GM23338 (cell line): ENCODE measurements at regions not wholly inside any gene's neighbourhood (a gene's known extent, or its start where the extent isn't known, plus 50 kb on each side); places are given as distances from the start of the nearest gene placed in this dataset.

ENCODE experiments used
- ATAC-seq: fragments of 200-7000 bp; cut with Tn5 transposase; 3 replicates; pipeline ENCODE4 v1.9.1; 2020
- DNase-seq: peaks from one replicate; pipeline ENCODE4 v3.0.0-alpha.2; 2015; ENCODE audit warnings: low spot score
- H2AFZ ChIP-seq: fragments of 200-600 bp; sonication (generic); 2 replicates; pipeline ENCODE4 v1.8.0; 2016; ENCODE audit warnings: antibody characterized with exemption, mild to moderate bottlenecking, moderate library complexity
- H3F3A ChIP-seq: fragments of 200-600 bp; sonication (generic); replicated peaks from 2 replicates; pipeline ENCODE4 v1.8.0; 2017; ENCODE audit warnings: antibody characterized with exemption, mixed run types, low read depth
- H3K27ac ChIP-seq: fragments of 200-600 bp; sonication (generic); 2 replicates; pipeline ENCODE4 v1.6.1; 2016; ENCODE audit warnings: low read depth
- H3K27me3 ChIP-seq: fragments of 200-600 bp; sonication (generic); 2 replicates; pipeline ENCODE4 v1.8.0; 2016; ENCODE audit warnings: mild to moderate bottlenecking, mixed run types, moderate library complexity; ENCODE audit not compliant: insufficient read depth
- H3K36me3 ChIP-seq: fragments of 200-600 bp; sonication (generic); 2 replicates; pipeline ENCODE4 v1.8.0; 2016; ENCODE audit warnings: mild to moderate bottlenecking; ENCODE audit not compliant: insufficient read depth
- H3K4me1 ChIP-seq: fragments of 200-600 bp; sonication (generic); 2 replicates; pipeline ENCODE4 v1.8.0; 2016; ENCODE audit warnings: mild to moderate bottlenecking, moderate library complexity; ENCODE audit not compliant: insufficient read depth
- H3K4me2 ChIP-seq: fragments of 200-600 bp; sonication (generic); 2 replicates; pipeline ENCODE4 v1.7.1; 2017; ENCODE audit warnings: mixed run types
- H3K4me3 ChIP-seq: fragments of 200-600 bp; sonication (generic); 2 replicates; pipeline ENCODE4 v1.6.1; 2016; ENCODE audit warnings: mixed run types
- H3K79me2 ChIP-seq: fragments of 200-600 bp; sonication (generic); replicated peaks from 2 replicates; pipeline ENCODE4 v1.8.0; 2017; ENCODE audit warnings: mild to moderate bottlenecking; ENCODE audit not compliant: insufficient read depth
- H3K9me2 ChIP-seq: fragments of 200-600 bp; sonication (generic); 2 replicates; pipeline ENCODE4 v1.8.0; 2017; ENCODE audit not compliant: insufficient read depth
- H4K20me1 ChIP-seq: fragments of 200-600 bp; sonication (generic); replicated peaks from 2 replicates; pipeline ENCODE4 v1.8.0; 2017; ENCODE audit warnings: mild to moderate bottlenecking; ENCODE audit not compliant: insufficient read depth
- H3K27ac Mint-ChIP-seq: 2 replicates; pipeline ENCODE4 v1.8.0; 2020; ENCODE audit warnings: inconsistent platforms, mild to moderate bottlenecking, moderate library complexity, mixed read lengths
- H3K27me3 Mint-ChIP-seq: 3 replicates; pipeline ENCODE4 v1.8.0; 2022; ENCODE audit warnings: low read depth, mild to moderate bottlenecking, moderate library complexity, mixed read lengths, inconsistent platforms; ENCODE audit not compliant: insufficient read depth, poor library complexity
- H3K36me3 Mint-ChIP-seq: 3 replicates; pipeline ENCODE4 v1.8.0; 2021; ENCODE audit warnings: low read depth, mild to moderate bottlenecking, inconsistent platforms, moderate library complexity, mixed read lengths
- H3K4me1 Mint-ChIP-seq: 3 replicates; pipeline ENCODE4 v1.8.0; 2020; ENCODE audit warnings: mild to moderate bottlenecking, inconsistent platforms, mixed read lengths
- H3K4me3 Mint-ChIP-seq: 3 replicates; pipeline ENCODE4 v1.8.0; 2021; ENCODE audit warnings: moderate library complexity, mild to moderate bottlenecking, inconsistent platforms, mixed read lengths
- H3K9me3 Mint-ChIP-seq: 3 replicates; pipeline ENCODE4 v1.8.0; 2020; ENCODE audit warnings: moderate library complexity, mild to moderate bottlenecking, inconsistent platforms, mixed read lengths
- CREB1 ChIP-seq: fragments of 250-450 bp; sonication (Bioruptor Pico); IDR thresholded peaks from 2 replicates; pipeline ENCODE4 v1.5.0; 2020; ENCODE audit warnings: low read depth, mild to moderate bottlenecking, moderate library complexity
- EZH2 ChIP-seq: fragments of 200-600 bp; sonication (generic); IDR thresholded peaks from one replicate; pipeline ENCODE4 v1.8.0; 2017; ENCODE audit warnings: antibody characterized with exemption, mild to moderate bottlenecking, low read depth; ENCODE audit not compliant: unreplicated experiment
- EZH2phosphoT487 ChIP-seq: fragments of 200-600 bp; sonication (generic); IDR thresholded peaks from one replicate; pipeline ENCODE4 v1.8.1; 2018; ENCODE audit warnings: antibody characterized with exemption; ENCODE audit not compliant: unreplicated experiment
- JUNB ChIP-seq: IDR thresholded peaks from one replicate; pipeline ENCODE4 v1.6.1; 2016; ENCODE audit warnings: antibody characterized with exemption; ENCODE audit not compliant: unreplicated experiment
- NANOG ChIP-seq: IDR thresholded peaks from 2 replicates; pipeline ENCODE4 v1.6.1; 2016; ENCODE audit warnings: antibody characterized with exemption, borderline replicate concordance
- POLR2AphosphoS5 ChIP-seq: IDR thresholded peaks from 2 replicates; pipeline ENCODE4 v1.6.1; 2016; ENCODE audit warnings: antibody characterized with exemption, low read depth
- STAT1 ChIP-seq: IDR thresholded peaks from one replicate; pipeline ENCODE4 v1.6.1; 2016; ENCODE audit warnings: antibody characterized with exemption; ENCODE audit not compliant: unreplicated experiment
- ZNF114 ChIP-seq: fragments of 250-450 bp; sonication (Bioruptor Pico); IDR thresholded peaks from 2 replicates; pipeline ENCODE4 v1.5.0; 2020; ENCODE audit warnings: mild to moderate bottlenecking, moderate library complexity
- ZNF331 ChIP-seq: fragments of 250-450 bp; sonication (Bioruptor Pico); IDR thresholded peaks from 2 replicates; pipeline ENCODE4 v1.5.0; 2020; ENCODE audit warnings: low read depth, mild to moderate bottlenecking, moderate library complexity
- TF ChIP-seq, protein P1 (sequence below): IDR thresholded peaks from one replicate; pipeline ENCODE4 v1.6.1; 2018; ENCODE audit warnings: antibody characterized with exemption; ENCODE audit not compliant: unreplicated experiment
- TF ChIP-seq, protein P2 (sequence below), 2 experiments: fragments of 200-600 bp in 1 of 2; sonication (generic) in 1 of 2; conservative IDR thresholded peaks; 2 replicates each; pipeline versions ENCODE4 v1.5.1 to v1.6.1; 2016 to 2017; ENCODE audit warnings: antibody characterized with exemption in 2 of 2, low read depth in 2 of 2, mild to moderate bottlenecking in 2 of 2, moderate library complexity in 1 of 2
- TF ChIP-seq, protein P3 (sequence below): IDR thresholded peaks from 2 replicates; pipeline ENCODE4 v1.6.1; 2016; ENCODE audit warnings: antibody characterized with exemption
- TF ChIP-seq, protein P4 (sequence below): fragments of 250-450 bp; sonication (Bioruptor Pico); IDR thresholded peaks from 2 replicates; pipeline ENCODE4 v1.5.0; 2020; ENCODE audit warnings: mild to moderate bottlenecking, moderate library complexity

DNA sequence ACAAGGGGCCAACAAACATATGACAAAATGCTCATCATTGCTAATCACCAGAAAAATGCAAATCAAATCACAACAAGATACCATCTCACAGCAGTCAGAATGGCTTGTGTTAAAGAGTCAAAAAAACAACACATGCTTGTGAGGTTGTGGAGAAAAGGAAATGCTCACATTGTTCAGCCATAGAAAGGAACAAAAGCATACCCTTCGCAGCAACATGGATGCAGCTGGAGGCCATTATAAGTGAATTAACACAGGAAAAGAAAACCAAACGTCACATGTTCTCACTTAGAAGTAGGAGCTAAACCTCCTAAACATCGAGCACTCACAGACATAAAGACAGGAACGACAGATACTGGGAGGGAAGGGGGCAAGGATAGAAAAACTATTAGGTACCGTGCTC lies 678.4 kb upstream of the GRM7 start (continued):
- TF ChIP-seq JUNB (no peak), STAT1 (no peak)

DNA sequence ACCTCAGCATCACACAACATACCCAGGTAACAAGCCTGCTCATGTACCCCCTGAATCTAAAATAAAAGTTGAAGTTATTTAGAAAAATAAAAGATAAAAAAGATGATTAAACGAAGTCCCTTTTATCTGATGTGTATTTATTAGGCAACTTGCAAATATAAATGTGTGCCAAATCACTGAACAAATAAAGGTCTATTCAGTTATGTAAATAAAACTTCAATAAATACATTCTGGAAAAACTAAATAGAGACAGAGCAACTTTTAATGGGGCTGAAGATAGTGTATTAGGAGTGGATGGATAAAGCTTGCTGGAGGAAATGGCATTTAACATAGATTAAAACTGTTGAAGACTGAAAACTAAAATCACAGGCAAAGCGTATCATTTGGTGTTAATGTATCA lies 678.0 kb upstream of the GRM7 start:
- Mint-ChIP-seq H3K9me3 (peaks cover 79% of the 10 kb centered on the region), H3K4me3 (no peak overlapping the region), H3K4me1 (peaks cover 13% of the 10 kb centered on the region; the same call in 2 of the 3 replicates), H3K36me3 (peaks cover 7% of the 10 kb centered on the region; the same call in 2 of the 3 replicates), H3K27me3 (no peaks in the 10 kb centered on the region), H3K27ac (no peak overlapping the region)
- H3K27ac ChIP-seq: no peak overlapping the region
- no peaks in the 10 kb centered on the region for H3K79me2 ChIP-seq
- no peak for ATAC-seq
- no peak for DNase-seq
- H3K27me3 ChIP-seq: no peaks in the 10 kb centered on the region
- H3K4me3 ChIP-seq: no peak overlapping the region
- peaks cover 5% of the 10 kb centered on the region; the same call in 1 of the 2 replicates for H3K36me3 ChIP-seq
- no peaks in the 10 kb centered on the region for H4K20me1 ChIP-seq
- no peaks in the 10 kb centered on the region for H3K9me2 ChIP-seq
- H3F3A ChIP-seq: no peaks in the 10 kb centered on the region
- H3K4me2 ChIP-seq: no peak overlapping the region
- no peak overlapping the region for H2AFZ ChIP-seq
- H3K4me1 ChIP-seq: no peaks in the 10 kb centered on the region
- TF ChIP-seq CREB1 (CRISPR knock-in tag) (no peak), EZH2 (no peak), ZNF114 (no peak), POLR2AphosphoS5 (no peak), NANOG (no peak), STAT1 (no peak), EZH2phosphoT487 (no peak), JUNB (no peak), ZNF331 (CRISPR knock-in tag) (no peak)
- TF ChIP-seq, protein P1, sequence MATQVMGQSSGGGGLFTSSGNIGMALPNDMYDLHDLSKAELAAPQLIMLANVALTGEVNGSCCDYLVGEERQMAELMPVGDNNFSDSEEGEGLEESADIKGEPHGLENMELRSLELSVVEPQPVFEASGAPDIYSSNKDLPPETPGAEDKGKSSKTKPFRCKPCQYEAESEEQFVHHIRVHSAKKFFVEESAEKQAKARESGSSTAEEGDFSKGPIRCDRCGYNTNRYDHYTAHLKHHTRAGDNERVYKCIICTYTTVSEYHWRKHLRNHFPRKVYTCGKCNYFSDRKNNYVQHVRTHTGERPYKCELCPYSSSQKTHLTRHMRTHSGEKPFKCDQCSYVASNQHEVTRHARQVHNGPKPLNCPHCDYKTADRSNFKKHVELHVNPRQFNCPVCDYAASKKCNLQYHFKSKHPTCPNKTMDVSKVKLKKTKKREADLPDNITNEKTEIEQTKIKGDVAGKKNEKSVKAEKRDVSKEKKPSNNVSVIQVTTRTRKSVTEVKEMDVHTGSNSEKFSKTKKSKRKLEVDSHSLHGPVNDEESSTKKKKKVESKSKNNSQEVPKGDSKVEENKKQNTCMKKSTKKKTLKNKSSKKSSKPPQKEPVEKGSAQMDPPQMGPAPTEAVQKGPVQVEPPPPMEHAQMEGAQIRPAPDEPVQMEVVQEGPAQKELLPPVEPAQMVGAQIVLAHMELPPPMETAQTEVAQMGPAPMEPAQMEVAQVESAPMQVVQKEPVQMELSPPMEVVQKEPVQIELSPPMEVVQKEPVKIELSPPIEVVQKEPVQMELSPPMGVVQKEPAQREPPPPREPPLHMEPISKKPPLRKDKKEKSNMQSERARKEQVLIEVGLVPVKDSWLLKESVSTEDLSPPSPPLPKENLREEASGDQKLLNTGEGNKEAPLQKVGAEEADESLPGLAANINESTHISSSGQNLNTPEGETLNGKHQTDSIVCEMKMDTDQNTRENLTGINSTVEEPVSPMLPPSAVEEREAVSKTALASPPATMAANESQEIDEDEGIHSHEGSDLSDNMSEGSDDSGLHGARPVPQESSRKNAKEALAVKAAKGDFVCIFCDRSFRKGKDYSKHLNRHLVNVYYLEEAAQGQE: no peak
- TF ChIP-seq, protein P2, sequence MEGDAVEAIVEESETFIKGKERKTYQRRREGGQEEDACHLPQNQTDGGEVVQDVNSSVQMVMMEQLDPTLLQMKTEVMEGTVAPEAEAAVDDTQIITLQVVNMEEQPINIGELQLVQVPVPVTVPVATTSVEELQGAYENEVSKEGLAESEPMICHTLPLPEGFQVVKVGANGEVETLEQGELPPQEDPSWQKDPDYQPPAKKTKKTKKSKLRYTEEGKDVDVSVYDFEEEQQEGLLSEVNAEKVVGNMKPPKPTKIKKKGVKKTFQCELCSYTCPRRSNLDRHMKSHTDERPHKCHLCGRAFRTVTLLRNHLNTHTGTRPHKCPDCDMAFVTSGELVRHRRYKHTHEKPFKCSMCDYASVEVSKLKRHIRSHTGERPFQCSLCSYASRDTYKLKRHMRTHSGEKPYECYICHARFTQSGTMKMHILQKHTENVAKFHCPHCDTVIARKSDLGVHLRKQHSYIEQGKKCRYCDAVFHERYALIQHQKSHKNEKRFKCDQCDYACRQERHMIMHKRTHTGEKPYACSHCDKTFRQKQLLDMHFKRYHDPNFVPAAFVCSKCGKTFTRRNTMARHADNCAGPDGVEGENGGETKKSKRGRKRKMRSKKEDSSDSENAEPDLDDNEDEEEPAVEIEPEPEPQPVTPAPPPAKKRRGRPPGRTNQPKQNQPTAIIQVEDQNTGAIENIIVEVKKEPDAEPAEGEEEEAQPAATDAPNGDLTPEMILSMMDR (conservative IDR thresholded peaks at IDR 0.05; ENCODE audit: low read depth in 2 of 2): no peak
- TF ChIP-seq, protein P3, sequence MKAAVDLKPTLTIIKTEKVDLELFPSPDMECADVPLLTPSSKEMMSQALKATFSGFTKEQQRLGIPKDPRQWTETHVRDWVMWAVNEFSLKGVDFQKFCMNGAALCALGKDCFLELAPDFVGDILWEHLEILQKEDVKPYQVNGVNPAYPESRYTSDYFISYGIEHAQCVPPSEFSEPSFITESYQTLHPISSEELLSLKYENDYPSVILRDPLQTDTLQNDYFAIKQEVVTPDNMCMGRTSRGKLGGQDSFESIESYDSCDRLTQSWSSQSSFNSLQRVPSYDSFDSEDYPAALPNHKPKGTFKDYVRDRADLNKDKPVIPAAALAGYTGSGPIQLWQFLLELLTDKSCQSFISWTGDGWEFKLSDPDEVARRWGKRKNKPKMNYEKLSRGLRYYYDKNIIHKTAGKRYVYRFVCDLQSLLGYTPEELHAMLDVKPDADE: no peak
- TF ChIP-seq, protein P4, sequence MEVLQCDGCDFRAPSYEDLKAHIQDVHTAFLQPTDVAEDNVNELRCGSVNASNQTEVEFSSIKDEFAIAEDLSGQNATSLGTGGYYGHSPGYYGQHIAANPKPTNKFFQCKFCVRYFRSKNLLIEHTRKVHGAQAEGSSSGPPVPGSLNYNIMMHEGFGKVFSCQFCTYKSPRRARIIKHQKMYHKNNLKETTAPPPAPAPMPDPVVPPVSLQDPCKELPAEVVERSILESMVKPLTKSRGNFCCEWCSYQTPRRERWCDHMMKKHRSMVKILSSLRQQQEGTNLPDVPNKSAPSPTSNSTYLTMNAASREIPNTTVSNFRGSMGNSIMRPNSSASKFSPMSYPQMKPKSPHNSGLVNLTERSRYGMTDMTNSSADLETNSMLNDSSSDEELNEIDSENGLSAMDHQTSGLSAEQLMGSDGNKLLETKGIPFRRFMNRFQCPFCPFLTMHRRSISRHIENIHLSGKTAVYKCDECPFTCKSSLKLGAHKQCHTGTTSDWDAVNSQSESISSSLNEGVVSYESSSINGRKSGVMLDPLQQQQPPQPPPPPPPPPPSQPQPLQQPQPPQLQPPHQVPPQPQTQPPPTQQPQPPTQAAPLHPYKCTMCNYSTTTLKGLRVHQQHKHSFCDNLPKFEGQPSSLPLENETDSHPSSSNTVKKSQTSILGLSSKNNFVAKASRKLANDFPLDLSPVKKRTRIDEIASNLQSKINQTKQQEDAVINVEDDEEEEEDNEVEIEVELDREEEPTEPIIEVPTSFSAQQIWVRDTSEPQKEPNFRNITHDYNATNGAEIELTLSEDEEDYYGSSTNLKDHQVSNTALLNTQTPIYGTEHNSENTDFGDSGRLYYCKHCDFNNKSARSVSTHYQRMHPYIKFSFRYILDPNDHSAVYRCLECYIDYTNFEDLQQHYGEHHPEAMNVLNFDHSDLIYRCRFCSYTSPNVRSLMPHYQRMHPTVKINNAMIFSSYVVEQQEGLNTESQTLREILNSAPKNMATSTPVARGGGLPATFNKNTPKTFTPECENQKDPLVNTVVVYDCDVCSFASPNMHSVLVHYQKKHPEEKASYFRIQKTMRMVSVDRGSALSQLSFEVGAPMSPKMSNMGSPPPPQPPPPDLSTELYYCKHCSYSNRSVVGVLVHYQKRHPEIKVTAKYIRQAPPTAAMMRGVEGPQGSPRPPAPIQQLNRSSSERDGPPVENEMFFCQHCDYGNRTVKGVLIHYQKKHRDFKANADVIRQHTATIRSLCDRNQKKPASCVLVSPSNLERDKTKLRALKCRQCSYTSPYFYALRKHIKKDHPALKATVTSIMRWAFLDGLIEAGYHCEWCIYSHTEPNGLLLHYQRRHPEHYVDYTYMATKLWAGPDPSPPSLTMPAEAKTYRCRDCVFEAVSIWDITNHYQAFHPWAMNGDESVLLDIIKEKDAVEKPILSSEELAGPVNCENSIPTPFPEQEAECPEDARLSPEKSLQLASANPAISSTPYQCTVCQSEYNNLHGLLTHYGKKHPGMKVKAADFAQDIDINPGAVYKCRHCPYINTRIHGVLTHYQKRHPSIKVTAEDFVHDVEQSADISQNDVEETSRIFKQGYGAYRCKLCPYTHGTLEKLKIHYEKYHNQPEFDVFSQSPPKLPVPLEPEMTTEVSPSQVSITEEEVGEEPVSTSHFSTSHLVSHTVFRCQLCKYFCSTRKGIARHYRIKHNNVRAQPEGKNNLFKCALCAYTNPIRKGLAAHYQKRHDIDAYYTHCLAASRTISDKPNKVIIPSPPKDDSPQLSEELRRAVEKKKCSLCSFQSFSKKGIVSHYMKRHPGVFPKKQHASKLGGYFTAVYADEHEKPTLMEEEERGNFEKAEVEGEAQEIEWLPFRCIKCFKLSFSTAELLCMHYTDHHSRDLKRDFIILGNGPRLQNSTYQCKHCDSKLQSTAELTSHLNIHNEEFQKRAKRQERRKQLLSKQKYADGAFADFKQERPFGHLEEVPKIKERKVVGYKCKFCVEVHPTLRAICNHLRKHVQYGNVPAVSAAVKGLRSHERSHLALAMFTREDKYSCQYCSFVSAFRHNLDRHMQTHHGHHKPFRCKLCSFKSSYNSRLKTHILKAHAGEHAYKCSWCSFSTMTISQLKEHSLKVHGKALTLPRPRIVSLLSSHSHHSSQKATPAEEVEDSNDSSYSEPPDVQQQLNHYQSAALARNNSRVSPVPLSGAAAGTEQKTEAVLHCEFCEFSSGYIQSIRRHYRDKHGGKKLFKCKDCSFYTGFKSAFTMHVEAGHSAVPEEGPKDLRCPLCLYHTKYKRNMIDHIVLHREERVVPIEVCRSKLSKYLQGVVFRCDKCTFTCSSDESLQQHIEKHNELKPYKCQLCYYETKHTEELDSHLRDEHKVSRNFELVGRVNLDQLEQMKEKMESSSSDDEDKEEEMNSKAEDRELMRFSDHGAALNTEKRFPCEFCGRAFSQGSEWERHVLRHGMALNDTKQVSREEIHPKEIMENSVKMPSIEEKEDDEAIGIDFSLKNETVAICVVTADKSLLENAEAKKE: no peak
